Uterus (tissue), 3 donors: ENCODE measurements at regions not wholly inside any gene's neighbourhood (a gene's known extent, or its start where the extent isn't known, plus 50 kb on each side); places are given as distances from the start of the nearest gene placed in this dataset.

ENCODE experiments used
- DNase-seq, 2 donors: peaks; one replicate each; pipeline ENCODE4 v3.0.0-alpha.2; 2019 to 2020
- H3K27ac ChIP-seq, 2 donors: fragments of 200-600 bp; sonication (generic); 1 replicate in 1 of 2; 2 replicates in 1 of 2; pipeline ENCODE4 v1.5.1; 2016 to 2018
- H3K27me3 ChIP-seq, 2 donors: fragments of 200-600 bp; sonication (generic); one replicate each; pipeline ENCODE4 v1.5.1; 2018 to 2019; ENCODE audit warnings: control low read depth in 1 of 2
- H3K36me3 ChIP-seq, 2 donors: fragments of 200-600 bp; sonication (generic); one replicate each; pipeline ENCODE4 v1.5.1; 2019; ENCODE audit warnings: control low read depth in 1 of 2
- H3K4me1 ChIP-seq, 2 donors: fragments of 200-600 bp; sonication (generic); one replicate each; pipeline ENCODE4 v1.5.1; 2018 to 2019; ENCODE audit warnings: control low read depth in 1 of 2
- H3K4me3 ChIP-seq, 2 donors: fragments of 200-600 bp; sonication (generic); 1 replicate in 1 of 2; 2 replicates in 1 of 2; pipeline ENCODE4 v1.5.1; 2018 to 2019; ENCODE audit warnings: mild to moderate bottlenecking in 1 of 2
- H3K9me3 ChIP-seq, 2 donors: fragments of 200-600 bp; sonication (generic); one replicate each; pipeline ENCODE4 v1.5.1; 2019; ENCODE audit warnings: control low read depth in 1 of 2
- CTCF ChIP-seq, 4 experiments: fragments of 200-600 bp in 2 of 4; fragments of 450-650 bp in 2 of 4; sonication (generic) in 2 of 4; IDR thresholded peaks; one replicate each; pipeline ENCODE4 v1.5.1; 2016 to 2019; ENCODE audit warnings: antibody characterized with exemption in 4 of 4, mild to moderate bottlenecking in 2 of 4, moderate library complexity in 1 of 4
- POLR2A ChIP-seq, 2 donors: fragments of 450-650 bp; IDR thresholded peaks; one replicate each; pipeline ENCODE4 v1.6.1; 2016; ENCODE audit warnings: antibody characterized with exemption in 2 of 2, mild to moderate bottlenecking in 1 of 2, moderate library complexity in 1 of 2
- intact Hi-C: fragments of 100-400 bp; cut with DNase I; formaldehyde crosslinking; loops from one replicate; pipeline ENCODE4 v1.15.1; 2023; ENCODE audit warnings: low total_unique reads
- donor health status: DM: yes; HTN: yes; CAD: no.

GRCh38 chr1:30185809-30186208 lies 537.6 kb downstream of the MATN1 start:
- no peak for TF ChIP-seq POLR2A (IDR thresholded peaks at IDR 0.05)
- TF ChIP-seq CTCF (IDR thresholded peaks at IDR 0.05): no peak
- Histone ChIP-seq H3K36me3 (no peaks in the 10 kb centered on the region), H3K9me3 (no peaks in the 10 kb centered on the region), H3K4me3 (no peak overlapping the region), H3K27me3 (no peaks in the 10 kb centered on the region), H3K4me1 (no peaks in the 10 kb centered on the region), H3K27ac (no peak overlapping the region)
- intact Hi-C loops: no loop called here
- DNase-seq: no peak

- DNase-seq: no peak
- no peak overlapping the region for H3K27ac ChIP-seq
- no peaks in the 10 kb centered on the region for H3K4me1 ChIP-seq
- no peaks in the 10 kb centered on the region for H3K27me3 ChIP-seq
- H3K36me3 ChIP-seq: no peaks in the 10 kb centered on the region
- no peak for TF ChIP-seq POLR2A (IDR thresholded peaks at IDR 0.05)
- no peak for TF ChIP-seq CTCF (IDR thresholded peaks at IDR 0.05)
- no peak overlapping the region for H3K4me3 ChIP-seq
- H3K9me3 ChIP-seq: no peaks in the 10 kb centered on the region
- intact Hi-C loops: no loop called here
Measured at GRCh38 chr1:30185313-30185712, 538.1 kb downstream of the MATN1 start.

GRCh38 chr1:30184393-30185141 lies 538.8 kb downstream of the MATN1 start:
- H3K27me3 ChIP-seq: no peaks in the 10 kb centered on the region
- TF ChIP-seq POLR2A (IDR thresholded peaks at IDR 0.05) (no peak), CTCF (IDR thresholded peaks at IDR 0.05) (no peak)
- H3K4me3 ChIP-seq: no peak overlapping the region
- no peaks in the 10 kb centered on the region for H3K36me3 ChIP-seq
- H3K9me3 ChIP-seq: no peaks in the 10 kb centered on the region
- H3K27ac ChIP-seq: no peak overlapping the region
- no peaks in the 10 kb centered on the region for H3K4me1 ChIP-seq
- intact Hi-C loops: no loop called here
- no peak for DNase-seq

GRCh38 chr1:30183895-30184294 lies 539.5 kb downstream of the MATN1 start:
- no peaks in the 10 kb centered on the region for H3K4me1 ChIP-seq
- no peak for TF ChIP-seq CTCF (IDR thresholded peaks at IDR 0.05)
- TF ChIP-seq POLR2A (IDR thresholded peaks at IDR 0.05): no peak
- intact Hi-C loops: no loop called here
- H3K4me3 ChIP-seq: no peak overlapping the region
- DNase-seq: no peak
- H3K27me3 ChIP-seq: no peaks in the 10 kb centered on the region
- no peaks in the 10 kb centered on the region for H3K9me3 ChIP-seq
- no peaks in the 10 kb centered on the region for H3K36me3 ChIP-seq
- H3K27ac ChIP-seq: no peak overlapping the region

- DNase-seq: no peak
Measured at GRCh38 chr1:30183006-30183405, 540.4 kb downstream of the MATN1 start.

More at GRCh38 chr1:30183006-30183405, 540.4 kb downstream of the MATN1 start:
- Histone ChIP-seq H3K4me1 (no peaks in the 10 kb centered on the region), H3K4me3 (no peak overlapping the region), H3K27ac (no peak overlapping the region), H3K36me3 (no peaks in the 10 kb centered on the region), H3K9me3 (no peaks in the 10 kb centered on the region), H3K27me3 (no peaks in the 10 kb centered on the region)
- TF ChIP-seq POLR2A (IDR thresholded peaks at IDR 0.05) (no peak), CTCF (IDR thresholded peaks at IDR 0.05) (no peak)
- intact Hi-C loops: no loop called here
